ENCODE measurements at regions not wholly inside any gene's neighbourhood (a gene's known extent, or its start where the extent isn't known, plus 50 kb on each side); places are given as distances from the start of the nearest gene placed in this dataset.
A peak's percentile ranks its signal among the peaks of the same experiment; 100 is the strongest.
"Not testable (repeated sequence)": the region's sequence is repeated elsewhere in the genome, so short reads cannot be mapped to it uniquely, and the experiment has no call there.

DNA sequence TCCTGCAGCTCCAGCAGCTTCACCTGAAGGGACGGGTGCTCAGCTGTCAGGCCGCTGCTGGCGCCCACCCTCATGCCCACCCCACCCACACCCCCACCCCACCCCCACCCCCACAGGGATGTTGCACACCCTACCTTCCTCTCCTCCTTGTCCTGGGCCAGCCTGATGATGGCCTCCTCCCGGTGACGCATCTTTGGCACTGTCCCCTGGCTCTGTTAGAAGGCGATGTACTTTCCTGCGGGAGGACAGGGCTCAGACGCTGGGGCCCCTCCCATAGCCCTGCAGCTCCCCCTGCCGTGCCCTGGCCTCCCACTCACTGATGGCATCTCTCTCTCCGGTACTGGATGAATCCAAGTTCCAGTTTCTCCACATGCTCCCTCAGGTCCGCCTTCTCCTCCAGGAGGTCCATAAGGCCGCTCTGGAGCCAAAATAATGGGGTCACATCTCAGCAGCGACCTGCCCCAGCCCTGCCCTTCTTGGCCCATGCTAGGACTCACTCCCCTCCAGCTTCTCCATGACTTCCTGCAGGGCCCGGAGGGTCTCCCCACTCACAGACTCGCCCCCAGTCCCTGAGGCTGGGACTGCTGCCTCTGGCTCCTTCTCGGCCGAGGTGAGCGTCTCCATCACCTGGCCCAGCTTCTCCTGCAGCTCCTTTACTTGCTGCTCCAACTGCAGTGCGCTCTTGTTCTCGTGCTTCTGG, 55.2 kb downstream of the GOLGA8B start:
- H3K9me3 ChIP-seq; H3K4me3 ChIP-seq; in situ Hi-C loops (cut with MboI; ENCODE audit: low sequenced_read_pairs): not testable (repeated sequence)

DNA sequence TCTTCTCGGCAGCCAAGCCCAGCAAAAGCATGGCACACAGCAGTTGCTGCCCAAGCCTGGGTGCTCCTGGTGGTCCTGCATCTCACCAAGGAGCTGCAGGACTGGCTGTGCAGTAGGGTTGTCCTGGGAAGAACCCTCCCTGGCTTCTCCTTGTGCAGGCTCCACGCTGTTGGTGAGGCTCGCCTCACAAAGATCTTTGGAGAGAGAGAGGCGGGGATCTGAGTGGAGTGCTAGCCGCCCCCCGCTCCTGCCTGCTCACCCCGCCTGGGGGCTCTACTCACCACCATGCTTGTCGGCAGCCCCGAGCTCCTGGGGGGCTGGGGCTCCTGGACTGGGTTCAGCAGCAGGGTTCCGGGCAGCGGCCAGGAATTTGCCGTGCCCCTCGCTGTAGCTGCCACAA, 55.8 kb downstream of the GOLGA8B start:
- H3K9me3 ChIP-seq; H3K27me3 ChIP-seq (ENCODE audit: low read depth); H3K4me1 ChIP-seq; H3K4me3 ChIP-seq; DNase-seq (ENCODE audit: low spot score in 2 of 2); in situ Hi-C loops (cut with MboI; ENCODE audit: low sequenced_read_pairs); H3K36me3 ChIP-seq (replicated peaks): not testable (repeated sequence)

More for the DNA sequence above, 55.2 kb downstream of the GOLGA8B start:
- H3K27me3 ChIP-seq (ENCODE audit: low read depth); DNase-seq (ENCODE audit: low spot score in 2 of 2); H3K4me1 ChIP-seq; H3K36me3 ChIP-seq (replicated peaks): not testable (repeated sequence)

DNA sequence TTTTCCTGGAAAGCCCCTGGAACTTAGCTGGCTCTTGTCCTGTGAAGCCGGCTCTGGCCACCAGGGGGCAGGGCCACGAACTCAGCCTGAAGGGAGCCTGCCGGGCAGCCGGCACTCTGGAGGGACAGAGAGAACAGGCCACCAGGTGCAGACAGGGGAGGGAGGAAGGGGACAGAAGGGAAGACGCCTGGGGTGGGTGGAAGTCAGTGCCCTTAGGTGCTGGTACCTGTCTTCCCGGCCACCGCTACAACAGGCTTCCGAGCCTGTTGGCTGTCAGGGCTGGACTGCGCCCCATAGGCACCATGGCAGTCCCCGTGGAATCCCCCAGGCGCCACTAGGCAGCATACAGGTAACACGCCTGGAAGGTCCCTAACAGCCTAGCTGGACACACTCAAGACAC, 59.6 kb downstream of the GOLGA8B start:
- H3K4me1 ChIP-seq; H3K9me3 ChIP-seq; H3K27me3 ChIP-seq (ENCODE audit: low read depth); H3K4me3 ChIP-seq; H3K36me3 ChIP-seq (replicated peaks); in situ Hi-C loops (cut with MboI; ENCODE audit: low sequenced_read_pairs): not testable (repeated sequence)
- DNase-seq (ENCODE audit: low spot score in 2 of 2) = peak in 1 of 2 experiments; percentile 19

DNA sequence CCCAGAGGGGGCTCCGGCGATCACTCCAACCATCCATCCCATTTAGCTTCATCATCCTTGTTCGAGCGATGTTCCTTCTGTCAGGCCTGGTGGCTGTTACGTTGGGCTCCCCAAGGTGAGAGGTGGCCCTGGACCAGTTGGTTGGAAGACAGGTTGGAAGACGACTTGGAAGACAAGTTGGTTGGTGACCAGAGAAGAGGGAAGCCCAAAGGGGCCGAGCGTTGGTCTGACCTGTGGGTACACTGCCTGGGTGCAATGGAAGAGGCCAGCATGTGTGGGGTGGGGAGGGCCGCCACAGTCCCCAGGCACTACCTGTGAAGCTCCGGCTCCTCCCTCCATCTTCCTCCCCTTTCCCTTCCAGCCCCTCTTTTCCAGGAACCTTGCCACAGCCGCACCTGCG, 60.9 kb downstream of the GOLGA8B start:
- H3K9me3 ChIP-seq; H3K4me1 ChIP-seq; DNase-seq (ENCODE audit: low spot score in 2 of 2); H3K36me3 ChIP-seq (replicated peaks); H3K27me3 ChIP-seq (ENCODE audit: low read depth); in situ Hi-C loops (cut with MboI; ENCODE audit: low sequenced_read_pairs); H3K4me3 ChIP-seq: not testable (repeated sequence)

DNA sequence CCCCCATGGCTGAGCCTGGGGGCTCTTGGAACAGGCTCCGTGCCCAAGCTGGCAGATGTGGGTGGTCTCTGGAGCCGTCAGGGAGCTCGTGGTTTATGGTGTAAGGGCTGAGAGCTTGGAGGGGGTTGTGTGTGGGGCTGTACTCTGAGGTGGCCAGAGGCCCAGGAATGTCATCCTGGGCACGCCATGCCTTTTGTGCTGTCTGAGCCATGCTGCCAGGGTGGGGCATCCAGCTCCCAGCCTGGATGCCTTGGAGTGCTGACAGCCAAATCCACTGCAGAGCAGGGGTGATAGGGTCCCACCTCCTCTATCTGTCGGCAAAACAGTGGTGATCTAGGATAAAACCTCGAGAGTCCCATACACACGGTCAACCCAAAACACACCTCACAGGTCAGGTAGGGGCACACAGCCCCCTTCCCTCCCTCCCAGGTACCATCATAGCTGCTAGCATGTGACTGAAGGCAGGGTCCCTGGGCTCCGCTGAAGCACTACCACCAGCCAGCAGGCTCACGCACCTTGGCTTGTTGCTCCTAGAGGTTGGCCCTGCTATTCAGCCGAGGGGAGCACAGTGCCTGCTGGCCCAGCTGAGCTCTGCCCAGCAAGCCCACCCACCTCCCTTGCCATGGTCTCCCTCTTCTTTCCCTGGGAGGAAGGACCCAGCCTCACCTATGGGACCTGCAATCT, 61.5 kb downstream of the GOLGA8B start:
- H3K27me3 ChIP-seq (ENCODE audit: low read depth); H3K9me3 ChIP-seq; H3K4me1 ChIP-seq; H3K4me3 ChIP-seq; DNase-seq (ENCODE audit: low spot score in 2 of 2); in situ Hi-C loops (cut with MboI; ENCODE audit: low sequenced_read_pairs); H3K36me3 ChIP-seq (replicated peaks): not testable (repeated sequence)

DNA sequence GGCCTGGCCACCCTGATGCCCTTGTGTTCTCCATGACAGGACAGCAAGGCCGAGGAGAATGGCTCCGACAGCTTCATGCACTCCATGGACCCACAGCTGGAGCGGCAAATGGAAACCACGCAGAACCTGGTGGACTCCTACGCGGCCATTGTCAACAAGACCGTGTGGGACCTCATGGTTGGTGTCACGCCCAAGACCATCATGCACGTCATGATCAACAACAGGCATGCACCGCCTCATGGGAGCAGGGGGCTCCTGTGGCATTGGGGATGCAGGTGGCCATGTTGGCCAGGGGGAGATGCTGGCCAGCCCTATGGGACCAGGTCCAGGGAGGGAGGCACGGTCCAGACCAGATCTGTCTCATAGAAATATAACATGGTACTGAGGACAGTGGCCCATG, 62.9 kb downstream of the GOLGA8B start:
- in situ Hi-C loops (cut with MboI; ENCODE audit: low sequenced_read_pairs) = no loop called here
- H3K4me1 ChIP-seq = no peaks in the 10 kb centered on the region
- H3K9me3 ChIP-seq = no peaks in the 10 kb centered on the region
- no peak for DNase-seq (ENCODE audit: low spot score in 2 of 2)
- no peaks in the 10 kb centered on the region for H3K36me3 ChIP-seq (replicated peaks)
- H3K27me3 ChIP-seq (ENCODE audit: low read depth) = no peaks in the 10 kb centered on the region
- no peak overlapping the region for H3K4me3 ChIP-seq

DNA sequence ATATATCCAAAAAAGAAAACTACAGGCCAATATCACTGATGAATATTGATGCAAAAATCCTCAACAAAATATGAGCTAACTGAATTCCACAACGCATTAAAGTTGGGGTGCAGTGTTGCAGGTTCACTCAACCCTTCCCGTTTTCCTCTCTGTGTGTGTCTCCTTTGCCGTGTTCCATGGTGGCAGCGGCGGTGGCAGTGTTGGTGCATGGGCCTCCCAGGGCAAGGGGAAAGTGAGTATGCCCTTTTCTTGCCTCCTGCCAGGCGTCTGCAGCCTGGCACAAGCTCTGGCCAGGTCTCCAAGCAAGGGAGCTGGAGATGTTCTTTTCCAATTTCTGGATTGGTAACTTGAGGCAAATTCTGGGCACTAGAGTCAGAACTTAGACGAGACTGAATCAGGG, 63.4 kb downstream of the GOLGA8B start:
- H3K36me3 ChIP-seq (replicated peaks); H3K4me3 ChIP-seq; DNase-seq (ENCODE audit: low spot score in 2 of 2); H3K4me1 ChIP-seq; in situ Hi-C loops (cut with MboI; ENCODE audit: low sequenced_read_pairs); H3K9me3 ChIP-seq; H3K27me3 ChIP-seq (ENCODE audit: low read depth): not testable (repeated sequence)

DNA sequence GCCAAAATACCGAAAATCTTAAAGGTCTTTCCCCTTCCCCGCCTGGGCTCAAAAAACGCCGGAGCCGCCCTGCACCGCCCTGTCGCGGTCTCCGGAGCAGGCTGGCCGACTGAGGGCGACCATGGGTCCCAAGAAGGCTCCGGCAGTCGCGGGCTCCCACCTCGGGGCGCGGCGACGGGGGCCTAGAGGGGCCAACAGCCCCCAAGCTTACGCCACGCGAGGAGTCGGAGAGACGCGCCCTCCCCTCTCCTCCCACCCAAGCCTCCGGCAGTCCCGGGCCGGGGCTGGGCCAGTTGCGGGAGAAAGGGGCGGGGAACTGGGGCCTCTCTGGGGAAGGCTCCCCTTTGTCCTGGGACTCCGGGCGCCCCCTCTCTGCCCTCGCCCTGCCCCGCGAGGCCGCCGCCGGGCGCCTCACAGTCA, 69.2 kb downstream of the GOLGA8B start:
- in situ Hi-C loops (cut with MboI; ENCODE audit: low sequenced_read_pairs) = no loop called here
- Histone ChIP-seq H3K27me3 (ENCODE audit: low read depth) (no peaks in the 10 kb centered on the region), H3K9me3 (no peaks in the 10 kb centered on the region), H3K36me3 (replicated peaks) (no peaks in the 10 kb centered on the region), H3K4me1 (peaks cover 17% of the 10 kb centered on the region), H3K4me3 (peak overlapping the region; percentile 59)
- peak; percentile 33 to 75 for DNase-seq (ENCODE audit: low spot score in 2 of 2)

DNA sequence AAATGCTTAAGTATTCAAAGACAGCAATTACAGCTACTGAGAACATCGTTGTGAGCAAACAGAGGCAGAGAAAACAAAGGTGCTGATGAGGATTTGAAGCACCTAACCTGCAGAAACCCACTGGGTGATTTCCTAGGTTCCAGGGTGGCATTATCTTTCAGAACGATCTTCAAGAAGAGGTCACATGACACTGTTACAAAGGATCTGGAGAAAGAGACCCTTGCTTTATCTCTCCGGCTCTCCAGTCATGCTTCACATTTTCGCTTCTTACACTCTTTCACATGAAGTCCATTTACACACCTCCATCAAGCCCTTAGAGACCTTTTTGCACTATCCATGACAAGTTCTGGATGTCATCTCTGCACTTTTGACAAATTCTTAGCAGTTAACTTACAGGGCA, 70.8 kb downstream of the GOLGA8B start:
- H3K9me3 ChIP-seq = no peaks in the 10 kb centered on the region
- peak overlapping the region; percentile 8 for H3K4me3 ChIP-seq
- no peaks in the 10 kb centered on the region for H3K36me3 ChIP-seq (replicated peaks)
- in situ Hi-C loops (cut with MboI; ENCODE audit: low sequenced_read_pairs) = no loop called here
- peaks cover 17% of the 10 kb centered on the region for H3K4me1 ChIP-seq
- peak in 1 of 2 experiments; percentile 5 for DNase-seq (ENCODE audit: low spot score in 2 of 2)
- H3K27me3 ChIP-seq (ENCODE audit: low read depth) = no peaks in the 10 kb centered on the region

DNA sequence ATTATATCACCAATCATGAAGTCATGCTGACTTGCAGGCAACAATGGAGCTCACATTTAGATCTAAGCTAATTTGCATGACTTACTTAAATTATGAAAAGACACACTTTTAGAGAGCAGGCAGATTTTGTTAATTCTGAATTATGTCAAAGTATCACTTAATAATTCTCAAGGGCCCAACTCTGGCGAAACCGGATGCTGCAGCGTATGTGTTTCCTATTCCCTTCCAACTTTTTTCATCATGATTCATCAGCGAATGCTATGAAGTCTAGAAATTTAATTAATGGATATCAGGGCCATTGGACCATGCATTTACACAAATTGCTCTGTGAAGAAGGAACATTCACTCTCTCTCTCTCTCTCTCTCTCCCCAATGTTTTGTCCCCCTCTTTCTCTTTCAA, 63.5 kb upstream of the GOLGA8A start:
- H3K4me3 ChIP-seq = no peak overlapping the region
- H3K27me3 ChIP-seq (ENCODE audit: low read depth) = no peaks in the 10 kb centered on the region
- H3K9me3 ChIP-seq = no peaks in the 10 kb centered on the region
- DNase-seq (ENCODE audit: low spot score in 2 of 2) = no peak
- in situ Hi-C loops (cut with MboI; ENCODE audit: low sequenced_read_pairs) = no loop called here
- H3K36me3 ChIP-seq (replicated peaks) = no peaks in the 10 kb centered on the region
- no peaks in the 10 kb centered on the region for H3K4me1 ChIP-seq

DNA sequence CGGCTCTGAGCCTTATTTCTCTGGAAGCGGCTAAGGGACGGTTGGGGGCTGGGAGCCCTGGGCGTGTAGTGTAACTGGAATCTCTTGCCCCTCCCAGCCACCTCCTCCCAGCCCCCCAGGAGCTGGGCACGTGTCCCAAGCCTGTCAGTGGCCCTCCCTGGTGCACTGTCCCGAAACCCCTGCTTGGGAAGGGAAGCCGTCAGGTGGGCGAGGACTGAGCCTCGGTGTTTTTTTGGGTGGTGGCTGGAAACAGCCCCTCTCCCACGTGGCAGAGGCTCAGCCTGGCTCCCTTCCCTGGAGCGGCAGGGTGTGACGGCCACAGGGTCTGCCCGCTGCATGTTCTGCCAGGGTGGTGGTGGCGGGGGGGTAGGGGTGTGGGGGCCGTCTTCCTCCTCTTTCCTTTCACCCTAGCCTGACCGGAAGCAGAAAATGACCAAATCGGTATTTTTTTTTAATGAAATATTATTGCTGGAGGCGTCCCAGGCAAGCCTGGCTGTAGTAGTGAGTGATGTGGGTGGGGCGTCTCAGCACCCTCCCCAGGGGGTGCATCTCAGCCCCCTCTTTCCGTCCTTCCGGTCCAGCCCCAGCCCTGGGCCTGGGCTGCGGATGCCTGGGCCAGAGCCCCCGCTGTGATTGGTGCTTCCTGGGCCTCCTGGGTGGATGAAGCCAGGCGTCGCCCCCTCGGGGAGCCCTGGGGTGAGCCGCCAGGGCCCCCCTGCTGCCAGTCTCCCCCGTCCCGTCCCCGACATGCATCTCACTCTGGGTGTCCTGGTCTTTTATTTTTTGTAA, 58.8 kb upstream of the GOLGA8A start:
- 0 out of 2 replicates have a peak, but pooled peaks cover 2% of the 10 kb centered on the region for H3K27me3 ChIP-seq (ENCODE audit: low read depth)

DNA sequence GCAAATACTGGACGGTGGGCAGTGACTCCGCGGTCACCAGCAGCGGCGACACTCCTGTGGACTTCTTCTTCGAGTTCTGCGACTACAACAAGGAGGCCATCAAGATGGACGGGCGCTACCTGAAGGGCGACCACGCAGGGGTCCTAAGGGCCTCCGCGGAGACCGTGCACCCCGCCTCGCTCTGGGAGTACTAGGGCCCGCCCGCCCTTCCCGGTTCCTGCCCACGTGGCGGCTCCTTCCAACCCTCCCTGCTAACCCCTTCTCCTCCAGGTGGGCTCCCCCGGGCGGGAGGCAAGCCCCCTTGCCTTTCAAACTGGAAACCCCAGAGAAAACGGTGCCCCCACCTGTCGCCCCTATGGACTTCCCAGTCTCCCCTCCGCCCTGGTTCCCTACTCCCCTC, 58.1 kb upstream of the GOLGA8A start:
- H3K27me3 ChIP-seq (ENCODE audit: low read depth); H3K9me3 ChIP-seq; H3K4me3 ChIP-seq; in situ Hi-C loops (cut with MboI; ENCODE audit: low sequenced_read_pairs); DNase-seq (ENCODE audit: low spot score in 2 of 2); H3K4me1 ChIP-seq; H3K36me3 ChIP-seq (replicated peaks): not testable (repeated sequence)

More for the DNA sequence above, 58.8 kb upstream of the GOLGA8A start:
- Histone ChIP-seq H3K4me1 (no peaks in the 10 kb centered on the region), H3K9me3 (no peaks in the 10 kb centered on the region), H3K4me3 (no peak overlapping the region), H3K36me3 (replicated peaks) (no peaks in the 10 kb centered on the region)
- DNase-seq (ENCODE audit: low spot score in 2 of 2) = no peak
- in situ Hi-C loops (cut with MboI; ENCODE audit: low sequenced_read_pairs) = no loop called here

DNA sequence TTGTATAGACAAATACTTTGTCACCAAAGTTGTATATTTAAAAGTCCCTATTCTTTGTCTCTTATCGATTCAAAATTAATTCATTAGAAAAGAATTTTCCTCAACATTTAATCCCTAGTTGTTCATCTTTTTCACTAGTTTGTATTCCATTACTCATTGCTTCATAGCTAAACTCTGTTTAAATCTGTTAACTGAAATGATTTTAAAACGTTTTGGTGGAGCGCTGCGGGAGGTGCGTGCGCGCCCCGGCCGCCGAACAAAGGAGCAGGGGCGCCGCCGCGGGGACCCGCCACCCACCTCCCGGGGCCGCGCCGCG, 56.4 kb upstream of the GOLGA8A start:
- Histone ChIP-seq H3K36me3 (replicated peaks) (no peaks in the 10 kb centered on the region), H3K4me3 (no peak overlapping the region), H3K9me3 (no peaks in the 10 kb centered on the region), H3K27me3 (ENCODE audit: low read depth) (0 out of 2 replicates have a peak, but pooled peaks cover 2% of the 10 kb centered on the region), H3K4me1 (no peaks in the 10 kb centered on the region)
- in situ Hi-C loops (cut with MboI; ENCODE audit: low sequenced_read_pairs) = no loop called here
- DNase-seq (ENCODE audit: low spot score in 2 of 2) = no peak

DNA sequence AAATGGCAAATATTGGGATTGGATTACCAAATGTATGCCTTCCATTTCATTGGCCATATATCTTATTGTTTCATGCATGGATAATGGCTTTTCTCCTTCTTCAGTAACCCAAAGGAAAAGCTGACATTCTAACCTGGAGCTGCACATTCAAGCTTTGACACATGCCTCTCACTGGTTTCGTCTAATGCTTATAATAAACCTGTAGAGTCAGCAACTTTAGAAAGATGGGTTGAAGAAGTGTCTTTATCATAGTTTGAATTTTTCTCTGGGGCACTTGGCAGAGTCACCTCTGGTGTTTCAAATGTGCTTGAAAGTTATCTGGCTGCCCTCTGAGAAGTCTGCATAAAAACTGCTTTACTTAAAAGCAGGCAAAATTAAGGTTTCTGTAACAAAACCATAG, 55.4 kb upstream of the GOLGA8A start:
- no peaks in the 10 kb centered on the region for H3K4me1 ChIP-seq
- no peaks in the 10 kb centered on the region for H3K36me3 ChIP-seq (replicated peaks)
- in situ Hi-C loops (cut with MboI; ENCODE audit: low sequenced_read_pairs) = no loop called here
- DNase-seq (ENCODE audit: low spot score in 2 of 2) = no peak
- 0 out of 2 replicates have a peak, but pooled peaks cover 2% of the 10 kb centered on the region for H3K27me3 ChIP-seq (ENCODE audit: low read depth)
- no peaks in the 10 kb centered on the region for H3K9me3 ChIP-seq
- no peak overlapping the region for H3K4me3 ChIP-seq
